ENCODE measurements at regions not wholly inside any gene's neighbourhood (a gene's known extent, or its start where the extent isn't known, plus 50 kb on each side); places are given as distances from the start of the nearest gene placed in this dataset.
"Not testable (repeated sequence)": the region's sequence is repeated elsewhere in the genome, so short reads cannot be mapped to it uniquely, and the experiment has no call there.

DNA sequence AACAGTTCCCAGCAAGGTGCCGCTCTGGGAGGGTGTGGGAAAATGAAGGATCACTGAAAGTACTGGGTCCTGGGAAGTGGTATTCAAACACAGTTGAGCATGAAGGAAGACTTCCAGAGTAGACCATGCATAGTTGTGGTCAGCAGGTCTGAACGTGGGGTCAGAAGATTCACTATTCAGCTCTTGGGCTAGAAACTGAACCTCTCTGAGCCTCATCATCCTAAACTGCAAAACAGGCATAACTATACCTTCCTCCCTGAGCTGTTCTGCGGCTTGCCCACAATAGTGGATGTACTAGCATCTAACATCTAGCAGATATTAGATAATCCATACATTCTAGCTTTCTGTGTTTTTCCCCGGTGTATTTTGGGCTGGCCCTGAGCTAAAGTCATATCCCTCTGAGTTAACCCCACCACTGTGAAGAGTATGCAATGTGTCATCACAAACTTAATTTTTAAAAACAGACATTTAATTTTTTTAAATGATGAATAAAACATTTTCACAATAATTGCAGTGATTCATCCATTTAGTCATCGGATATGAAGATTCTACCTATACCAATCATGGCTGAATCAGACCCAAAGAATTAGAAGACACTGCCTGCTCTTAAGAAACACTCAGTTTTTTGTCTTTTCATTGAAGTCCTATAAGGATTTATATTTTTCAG, 179.1 kb downstream of the BLID start:
- no peak for DNase-seq

DNA sequence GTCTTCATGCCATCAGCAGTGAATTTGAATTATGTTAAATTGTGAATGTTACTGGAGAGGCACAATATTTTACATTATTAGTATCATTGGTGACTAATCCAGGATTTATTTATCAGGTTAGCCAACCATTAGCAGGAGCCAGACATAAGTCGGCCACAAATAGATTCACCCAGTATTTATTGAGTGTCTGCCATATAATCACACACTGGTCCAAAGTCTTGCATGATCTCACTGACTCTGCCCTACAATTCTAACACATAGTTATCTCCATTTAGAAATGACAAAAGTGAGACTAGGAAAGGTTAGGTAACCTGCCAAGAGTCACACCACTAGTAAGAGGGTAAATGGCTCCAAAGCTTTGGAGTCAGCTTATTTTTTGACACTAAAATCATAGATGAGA, 179.6 kb downstream of the BLID start:
- no peak for DNase-seq

DNA sequence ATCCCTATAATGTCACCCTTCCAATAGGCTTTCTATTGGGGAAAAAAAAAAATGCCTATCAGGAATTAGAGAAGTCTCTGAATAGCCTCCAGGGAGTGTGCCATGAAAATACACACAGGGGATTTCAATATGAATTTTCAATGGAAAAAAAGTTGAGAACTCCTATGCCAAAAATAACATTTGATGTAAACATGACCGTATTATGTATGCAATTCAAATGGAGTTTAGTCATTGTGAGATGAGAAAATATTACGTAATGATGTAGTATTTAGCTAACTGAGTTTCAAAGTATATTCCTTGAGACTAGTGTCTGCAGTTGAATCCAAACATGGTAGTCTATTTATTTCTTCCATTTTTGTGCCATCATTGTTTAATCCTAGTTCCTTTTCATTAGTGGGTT, 182.3 kb downstream of the BLID start:
- no peak for DNase-seq

DNA sequence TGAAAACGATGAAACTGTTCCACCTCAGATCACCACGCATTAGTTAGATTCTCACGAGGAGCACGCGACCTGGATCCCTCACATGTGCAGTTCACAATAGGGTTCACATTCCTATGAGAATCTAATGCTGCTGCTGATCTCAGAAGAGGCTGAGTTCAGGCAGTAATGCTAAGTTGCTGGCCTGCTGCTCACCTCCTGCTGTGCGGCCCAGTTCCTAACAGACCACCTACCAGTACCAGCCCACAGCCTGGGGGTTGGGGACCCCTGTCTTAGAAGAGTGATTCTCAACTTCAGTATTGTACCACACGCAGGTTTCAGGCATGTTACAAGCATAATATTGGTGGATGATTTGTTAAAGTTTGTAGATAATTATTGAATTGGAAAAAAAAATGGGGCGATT, 182.7 kb downstream of the BLID start:
- no peak for DNase-seq

DNA sequence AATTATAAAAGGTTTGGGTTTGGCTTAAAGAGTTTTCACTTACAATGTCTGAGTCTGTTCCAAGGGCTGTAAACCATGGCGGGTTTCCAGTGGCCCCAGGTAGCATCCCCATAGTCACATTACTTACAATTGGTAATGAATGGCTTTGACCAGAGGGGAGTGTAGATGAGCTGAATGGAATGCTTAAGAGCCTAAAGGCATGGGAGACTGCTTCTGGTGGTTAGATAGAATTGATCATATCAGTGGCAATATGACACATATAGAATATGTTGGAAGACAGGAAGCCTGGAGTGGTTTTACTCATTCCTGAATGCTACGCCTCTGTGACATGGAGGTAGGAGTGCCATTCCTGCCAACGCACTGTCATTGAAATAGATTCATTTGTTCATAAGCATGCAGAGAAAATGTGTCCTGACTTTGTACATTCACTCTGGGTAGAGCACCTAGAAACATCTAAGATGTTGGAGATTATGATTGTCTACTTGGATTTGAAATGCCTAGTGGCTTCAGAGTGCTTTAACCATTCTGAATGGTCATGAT, 183.3 kb downstream of the BLID start:
- DNase-seq: no peak

DNA sequence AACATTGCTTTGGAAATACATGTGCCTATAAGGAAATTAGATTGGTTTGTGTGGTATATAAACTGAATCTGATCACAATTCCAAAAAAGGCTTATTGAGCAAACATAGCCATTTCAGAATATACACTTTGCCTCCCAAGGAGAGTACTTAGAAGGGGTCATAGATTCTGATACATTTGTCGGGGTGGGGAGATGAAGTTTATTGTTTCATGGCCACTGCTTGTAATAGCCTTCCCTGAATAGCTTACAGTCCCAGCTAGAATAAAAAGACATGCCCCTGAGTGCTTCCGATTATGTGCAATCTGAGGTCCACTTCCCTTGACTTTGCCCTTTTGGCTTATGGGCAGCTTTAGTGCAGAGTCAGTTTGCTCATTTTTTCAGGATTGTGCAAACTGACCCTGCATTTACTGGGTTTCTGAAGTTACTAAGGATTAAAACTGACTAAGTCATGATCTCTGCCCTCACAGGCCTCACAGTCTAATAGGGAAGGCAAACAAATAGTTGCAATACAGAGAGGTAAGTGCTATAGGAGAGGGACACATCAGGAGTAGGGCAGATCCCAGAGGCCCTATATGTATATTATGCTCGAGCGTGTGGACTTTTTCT, 184.2 kb downstream of the BLID start:
- DNase-seq: no peak

DNA sequence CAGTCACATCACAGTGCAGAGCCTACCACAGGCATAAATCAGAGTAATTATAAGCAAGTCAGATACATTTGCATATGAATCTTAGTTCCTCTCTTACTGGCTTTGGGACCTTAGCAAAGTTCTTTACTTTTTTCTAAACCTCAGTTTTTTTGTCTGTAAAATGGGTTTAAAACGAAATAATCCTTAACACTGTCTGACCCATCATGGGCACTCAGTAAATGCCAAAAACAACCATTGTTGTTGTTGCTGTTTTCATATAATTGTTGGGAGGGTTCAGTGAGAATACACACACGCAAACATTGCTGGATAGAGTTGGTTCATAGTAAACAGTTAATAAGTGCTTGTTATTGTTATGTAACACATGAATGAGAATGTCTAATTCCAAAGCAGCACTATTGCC, 184.9 kb downstream of the BLID start:
- DNase-seq: no peak

DNA sequence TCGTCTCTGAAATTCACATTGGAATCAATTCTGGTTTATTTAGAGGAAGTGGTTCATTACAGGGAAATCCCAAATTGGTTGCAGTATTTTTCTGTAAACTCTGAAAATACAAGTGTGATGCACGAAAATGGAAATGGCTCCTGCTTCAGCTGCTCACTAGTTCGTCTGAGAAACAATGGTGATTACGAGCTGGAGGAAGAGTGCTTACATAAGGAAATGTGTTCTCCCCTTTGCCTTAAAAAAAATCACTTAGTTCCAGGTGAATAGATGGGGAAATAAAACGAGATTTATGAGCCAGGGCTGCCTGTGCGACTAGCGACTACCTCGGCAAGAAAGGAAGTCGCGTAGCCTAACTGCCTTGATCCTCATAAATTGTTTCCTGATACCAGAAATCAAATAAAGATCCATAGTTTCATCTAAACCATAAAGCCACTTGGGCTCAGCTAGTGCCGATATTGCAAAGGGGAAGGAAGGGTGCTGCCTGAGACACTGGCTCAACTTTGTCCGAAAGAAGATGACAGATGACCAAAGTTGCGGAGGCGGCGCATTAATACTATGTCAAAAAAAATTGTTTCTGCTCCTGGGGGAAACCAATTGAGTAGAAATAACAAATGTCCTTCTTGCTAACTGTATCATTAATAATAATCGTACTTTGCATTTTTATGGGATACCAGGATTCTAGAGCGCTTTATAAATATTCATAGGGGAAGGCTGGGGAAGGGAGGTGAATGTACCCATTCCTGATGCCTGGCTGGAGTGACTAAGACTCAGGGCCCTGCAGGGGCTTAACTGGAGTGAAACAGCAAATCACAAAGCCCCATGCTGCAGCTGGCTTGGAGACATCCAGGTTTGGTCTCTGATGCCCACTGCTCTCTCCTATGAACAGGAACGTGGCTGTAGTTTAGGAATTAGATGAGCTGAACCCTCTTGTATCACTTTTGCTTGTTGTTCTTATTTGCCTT, 185.7 kb downstream of the BLID start:
- peak; percentile 33 to 62 for DNase-seq

DNA sequence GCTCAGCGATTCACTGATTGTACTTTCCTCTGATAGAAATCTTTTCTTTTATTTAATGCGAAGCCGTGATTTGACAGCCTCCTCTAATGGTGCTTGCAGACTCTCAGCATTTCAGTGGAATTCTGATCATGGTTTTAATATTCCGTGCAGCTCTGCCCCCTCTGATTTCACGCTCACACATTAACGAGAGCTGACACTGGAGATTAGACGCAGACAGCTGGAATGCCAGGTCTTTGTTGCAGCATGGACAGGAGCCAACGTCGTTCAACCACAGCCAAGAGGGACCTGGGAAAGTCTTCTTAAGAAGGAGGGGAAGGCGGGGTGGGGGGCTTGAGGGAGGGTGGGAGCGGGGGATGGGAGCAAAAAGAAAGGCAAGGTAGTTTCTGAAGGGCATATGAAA, 186.4 kb downstream of the BLID start:
- DNase-seq: peak; percentile 56 to 80

DNA sequence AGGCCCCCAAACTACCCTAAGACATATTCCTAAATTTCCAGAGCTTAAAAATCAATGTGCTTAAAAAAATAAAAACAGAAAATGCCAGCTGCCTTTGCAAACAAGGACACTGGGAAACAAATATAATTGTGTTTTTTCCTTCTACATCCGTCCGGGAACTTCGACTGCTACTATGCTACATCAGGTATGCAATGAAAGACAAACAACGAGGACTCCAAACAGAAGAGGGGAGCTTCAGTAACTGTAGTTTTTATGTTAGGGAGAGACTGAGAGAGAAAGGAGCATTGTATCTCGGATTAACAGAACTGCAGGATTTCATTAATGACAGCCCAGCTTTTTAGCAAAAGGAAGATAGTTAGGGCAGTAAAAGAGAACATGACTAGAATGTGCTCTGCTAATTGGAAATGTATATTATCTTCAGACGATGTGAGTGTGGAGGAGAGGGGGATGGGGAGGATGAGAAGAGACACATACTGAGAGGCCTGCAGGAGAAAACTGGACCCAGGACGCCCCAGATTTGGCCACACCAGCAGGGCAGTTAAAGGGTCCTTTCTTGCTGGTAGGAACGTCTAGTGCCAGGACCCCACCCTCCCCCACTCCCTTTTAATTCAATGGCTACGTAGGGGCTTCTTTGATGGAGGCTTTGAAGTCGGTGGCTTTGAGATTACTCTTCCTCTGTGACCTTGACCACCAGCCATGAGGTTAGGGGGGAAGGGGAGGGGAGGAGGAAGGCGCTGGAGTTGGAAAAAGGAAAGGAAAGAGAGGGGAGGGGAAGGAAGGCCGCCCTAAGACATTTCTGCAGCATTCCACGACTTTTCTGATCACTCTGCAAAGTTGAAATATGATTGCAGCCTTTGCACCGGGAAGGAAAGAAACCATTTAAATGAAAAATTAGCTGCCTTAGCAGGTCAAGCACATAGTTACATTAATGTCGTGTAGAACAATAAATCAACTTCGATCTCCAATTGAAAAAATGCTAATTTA, 187.1 kb downstream of the BLID start:
- DNase-seq: no peak

DNA sequence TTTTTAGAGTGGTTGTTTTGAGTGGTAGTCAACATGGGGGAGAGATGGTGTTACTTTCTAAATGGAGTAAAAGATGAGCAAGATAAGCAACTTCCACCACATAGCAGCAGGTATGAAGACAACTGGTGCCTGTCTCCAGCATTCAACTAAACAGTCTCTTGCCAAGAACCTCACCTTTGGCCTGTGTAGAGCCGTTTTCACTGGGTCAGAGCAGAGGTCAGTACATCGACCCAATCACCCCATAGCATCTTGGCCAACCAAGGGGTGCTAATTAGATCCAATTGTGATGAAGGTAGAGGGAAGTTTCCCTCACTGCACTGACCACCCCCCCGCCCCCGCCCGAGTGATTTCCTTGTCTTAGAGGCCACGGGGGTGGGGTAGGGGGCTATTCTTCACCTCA, 188.2 kb downstream of the BLID start:
- no peak for DNase-seq

DNA sequence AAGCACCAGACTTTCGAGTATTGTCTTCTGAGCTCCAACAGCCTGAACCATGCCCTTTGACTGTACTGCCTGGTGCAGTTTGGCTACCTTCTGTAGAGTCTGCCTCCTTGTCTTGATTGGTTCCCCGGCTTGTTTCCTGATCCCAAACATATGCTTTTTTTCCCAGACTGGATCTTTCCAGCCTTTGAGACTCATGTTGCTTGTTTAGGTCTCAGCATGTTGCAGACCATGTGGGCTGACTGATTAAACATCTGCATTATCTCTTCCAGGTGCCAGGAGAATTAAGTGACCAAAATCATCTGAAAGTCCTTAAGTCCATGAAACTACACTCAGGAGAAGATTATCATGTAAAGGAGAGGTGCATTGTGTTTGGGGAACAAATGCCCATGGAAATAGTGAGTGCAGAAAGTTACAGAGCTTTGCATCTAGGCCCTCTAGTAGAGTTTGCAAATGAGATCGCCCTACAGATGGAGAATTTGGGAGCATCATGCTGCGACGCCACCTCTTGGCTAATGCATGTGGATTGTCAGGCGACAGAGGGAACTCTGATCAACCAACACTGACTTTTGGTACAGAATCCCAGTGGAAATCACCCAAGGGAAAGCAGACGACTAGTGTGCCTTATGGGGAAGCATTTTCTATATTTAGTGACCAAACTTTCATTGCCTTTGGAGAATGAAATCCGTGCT, 188.8 kb downstream of the BLID start:
- no peak for DNase-seq

DNA sequence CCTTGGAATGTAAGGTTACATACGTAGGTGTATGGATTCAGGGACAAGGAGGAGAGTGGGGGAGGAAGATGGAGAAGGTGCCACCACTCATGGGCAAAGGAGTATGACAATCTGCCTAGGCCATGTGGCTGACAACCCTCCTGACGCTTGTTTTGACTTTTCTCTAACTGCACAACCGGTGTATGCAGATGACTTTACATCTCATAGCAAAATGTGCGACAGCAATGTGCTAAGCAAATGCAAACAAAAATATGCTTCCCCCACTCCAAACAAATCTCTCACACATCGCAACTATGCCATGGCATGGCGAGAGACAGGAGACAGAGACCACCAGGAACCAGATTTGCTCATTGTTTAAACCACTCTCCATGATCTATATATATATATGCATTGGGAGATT, 191.8 kb downstream of the BLID start:
- no peak for DNase-seq

DNA sequence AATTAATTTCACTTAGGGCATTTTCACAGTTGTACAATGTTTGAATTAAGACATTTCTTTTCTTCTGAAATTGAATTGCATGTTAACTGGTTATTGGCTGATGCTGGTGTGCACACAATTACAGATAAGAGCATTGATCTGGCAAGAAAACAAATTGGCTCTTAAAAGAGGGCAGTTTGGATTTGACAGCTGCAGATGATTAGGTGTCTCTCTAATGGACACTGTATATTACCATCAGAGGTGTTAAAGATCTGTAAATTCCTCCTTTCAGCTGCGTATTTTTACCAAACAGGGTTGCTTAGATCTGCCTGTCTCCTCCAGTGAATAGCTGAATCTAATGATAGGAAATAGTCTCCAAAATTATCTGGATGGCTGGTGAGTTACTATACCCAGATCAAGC, 198.5 kb downstream of the BLID start:
- no peak for DNase-seq

DNA sequence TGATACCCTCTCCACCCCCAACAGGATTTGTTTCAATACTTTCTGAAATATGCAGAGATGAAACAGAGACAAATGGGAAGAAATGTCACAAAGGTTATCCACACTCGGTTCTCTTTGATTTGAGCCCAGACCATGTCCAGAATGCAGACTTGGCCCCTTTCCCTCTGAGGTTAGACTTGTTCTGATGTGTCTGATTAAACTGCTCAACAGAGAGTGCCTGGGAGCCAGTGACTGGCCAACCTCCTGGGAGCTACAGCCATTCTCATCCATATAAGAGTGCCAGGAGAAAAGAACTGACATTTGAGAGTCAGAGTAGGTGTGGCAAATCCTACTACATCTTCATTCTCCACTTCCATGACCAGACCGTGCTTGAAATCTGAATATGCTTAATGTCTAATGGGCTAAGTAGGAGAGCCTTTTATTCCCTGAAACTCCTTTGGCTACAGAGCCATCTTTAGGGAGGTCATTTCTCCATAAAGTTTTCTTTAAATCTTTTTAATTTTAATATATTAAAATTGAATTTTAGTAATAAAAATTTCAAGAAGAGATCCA, 201.4 kb downstream of the BLID start:
- no peak for DNase-seq

DNA sequence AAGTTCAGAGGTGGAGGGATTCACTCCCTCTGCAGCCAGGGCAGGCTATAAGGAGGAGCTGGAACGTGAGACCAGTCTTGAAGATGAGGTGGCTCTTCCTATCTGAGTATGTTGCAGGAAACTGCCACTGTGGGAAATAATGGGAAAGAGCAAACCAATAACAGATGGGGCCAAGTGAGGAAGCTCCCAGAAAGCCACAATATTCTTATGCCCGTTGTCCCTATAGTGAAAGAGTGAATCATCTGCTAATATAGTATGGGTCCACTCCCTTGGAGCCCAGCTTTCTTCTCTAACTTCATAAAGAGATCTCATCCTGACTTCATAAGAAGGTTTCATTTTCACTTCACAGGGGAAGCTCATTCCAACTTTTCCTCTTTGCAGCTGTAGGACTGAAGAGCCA, 206.4 kb downstream of the BLID start:
- DNase-seq: no peak

DNA sequence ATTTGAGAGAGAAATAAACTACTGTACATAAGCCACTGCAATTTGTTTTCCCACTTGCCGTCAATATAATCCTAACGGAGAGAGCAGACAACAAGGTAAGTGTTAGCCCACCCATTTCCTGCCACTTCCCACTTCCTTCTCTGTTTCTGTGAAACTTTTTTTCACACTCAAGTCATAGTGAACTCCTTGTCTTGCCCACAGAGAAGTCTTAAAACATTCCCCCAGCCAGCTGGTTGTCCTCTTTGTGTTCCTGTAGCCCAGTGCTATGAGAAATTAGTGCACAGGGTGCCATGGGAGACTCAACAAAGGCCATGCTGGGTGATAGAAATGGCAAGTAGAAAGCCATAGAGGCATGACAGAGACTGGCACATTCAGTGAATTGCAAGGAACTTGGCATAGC, 208.6 kb downstream of the BLID start:
- no peak for DNase-seq

DNA sequence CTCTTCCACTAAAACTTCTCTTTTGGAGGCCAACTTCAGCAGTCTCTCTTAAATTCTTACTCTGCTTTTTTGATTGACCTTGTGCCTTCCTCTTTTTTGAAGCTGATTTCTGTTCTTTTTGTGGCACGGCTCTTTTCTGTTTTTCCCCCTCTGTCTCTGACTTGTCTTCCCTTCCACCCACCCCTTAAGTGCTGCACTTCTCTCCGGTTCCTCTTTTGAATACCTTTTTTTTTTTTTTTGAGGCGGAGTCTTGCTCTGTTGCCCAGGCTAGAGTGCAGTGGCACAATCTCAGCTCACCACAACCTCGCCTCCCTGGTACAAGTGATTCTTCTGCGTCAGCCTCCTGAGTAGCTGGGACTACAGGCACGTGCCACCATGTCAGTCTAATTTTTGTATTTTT, 211.9 kb downstream of the BLID start:
- DNase-seq: no peak

DNA sequence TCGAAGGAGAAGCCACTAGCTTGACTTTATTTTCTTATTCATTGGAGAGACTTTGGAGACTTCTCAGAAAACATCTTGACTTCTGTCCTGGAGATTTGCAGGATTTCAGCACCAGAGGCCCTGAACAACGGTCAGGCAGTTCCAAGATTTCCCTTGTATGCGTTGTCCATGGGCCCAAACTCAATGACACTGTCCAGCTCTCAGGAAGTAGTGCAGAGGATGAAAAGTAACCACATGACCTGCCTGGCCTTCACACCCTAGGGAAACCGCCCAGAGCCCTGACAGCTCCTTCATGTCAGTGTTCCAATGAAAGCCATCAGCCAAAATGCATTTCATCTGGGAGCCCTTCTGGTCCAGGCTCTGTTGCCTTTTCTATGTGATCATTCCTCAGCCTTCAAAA, 214.1 kb downstream of the BLID start:
- no peak for DNase-seq

DNA sequence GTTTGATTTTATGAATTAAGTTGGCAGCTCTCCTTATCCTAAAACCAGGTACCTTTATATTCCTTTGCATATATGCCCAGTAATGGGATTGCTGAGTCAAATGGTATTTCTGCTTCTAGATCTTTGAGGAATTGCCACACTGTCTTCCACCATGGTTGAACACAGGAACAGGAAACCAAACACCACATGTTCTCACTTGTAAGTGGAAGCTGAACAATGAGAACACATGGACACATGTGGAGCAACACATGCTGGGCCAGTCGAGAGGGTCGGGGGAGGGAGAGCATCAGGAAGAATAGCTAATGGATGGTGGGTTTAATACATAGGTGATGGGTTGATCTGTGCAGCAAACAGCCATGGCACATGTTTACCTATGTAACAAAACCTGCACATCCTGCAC, 214.6 kb downstream of the BLID start:
- not testable (repeated sequence) for DNase-seq

DNA sequence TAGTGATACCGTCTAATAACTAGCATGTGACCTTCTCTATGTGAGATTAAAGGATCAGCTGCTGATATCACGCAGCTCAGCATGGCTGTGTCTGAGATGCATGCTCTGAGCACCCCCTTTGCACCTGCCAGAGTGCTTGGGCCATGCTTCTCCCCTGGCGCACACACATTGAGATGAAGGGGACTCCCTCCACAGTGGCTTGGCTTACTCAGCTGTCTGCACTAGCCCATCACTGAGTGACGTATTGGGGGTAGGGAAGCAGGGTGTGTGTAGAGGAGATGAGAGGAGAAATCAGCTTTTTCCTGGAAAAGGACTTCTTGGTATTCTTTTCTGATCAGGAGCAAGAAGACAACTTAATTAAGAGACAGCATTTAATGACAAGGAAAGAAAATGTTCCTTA, 216.5 kb downstream of the BLID start:
- DNase-seq: no peak

DNA sequence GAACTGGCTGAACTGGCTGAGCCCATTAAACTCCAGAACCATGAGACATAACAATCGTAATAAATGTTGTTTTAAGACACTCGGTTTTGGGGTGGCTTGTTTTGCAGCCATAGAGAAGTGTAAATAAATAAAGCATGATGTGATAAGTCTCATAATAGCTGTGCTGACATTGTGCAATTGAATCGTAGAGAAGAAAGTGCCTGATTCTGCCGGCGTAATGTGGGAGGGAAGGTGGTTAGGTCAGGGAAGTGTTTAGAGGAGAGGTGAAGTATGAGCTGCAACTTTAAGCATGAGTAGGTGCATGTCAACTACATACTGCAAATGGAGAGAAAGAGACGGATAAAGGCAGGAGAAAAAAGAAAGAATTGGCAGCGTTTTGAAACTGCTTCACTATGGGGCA, 217.1 kb downstream of the BLID start:
- DNase-seq: no peak
